NT2/D1 (cell line): ENCODE measurements at regions not wholly inside any gene's neighbourhood (a gene's known extent, or its start where the extent isn't known, plus 50 kb on each side); places are given as distances from the start of the nearest gene placed in this dataset.

ENCODE experiments used
- SUZ12 ChIP-seq: IDR thresholded peaks from 2 replicates; pipeline ENCODE4 v1.6.1; 2011; ENCODE audit not compliant: insufficient read length, insufficient read depth; ENCODE audit errors: extremely low read depth
- YY1 ChIP-seq: IDR thresholded peaks from 2 replicates; pipeline ENCODE4 v1.6.1; 2011; ENCODE audit not compliant: insufficient read length, insufficient read depth
- ZNF274 ChIP-seq: IDR thresholded peaks from 2 replicates; pipeline ENCODE4 v1.6.1; 2011; ENCODE audit warnings: mild to moderate bottlenecking, low read depth, low read length

GRCh38 chr5:2530609-2531008, 220.9 kb downstream of the IRX2 start:
- no peak for TF ChIP-seq ZNF274
- no peak for TF ChIP-seq YY1
- TF ChIP-seq SUZ12: no peak
